ENCODE measurements at regions not wholly inside any gene's neighbourhood (a gene's known extent, or its start where the extent isn't known, plus 50 kb on each side); places are given as distances from the start of the nearest gene placed in this dataset.

DNA sequence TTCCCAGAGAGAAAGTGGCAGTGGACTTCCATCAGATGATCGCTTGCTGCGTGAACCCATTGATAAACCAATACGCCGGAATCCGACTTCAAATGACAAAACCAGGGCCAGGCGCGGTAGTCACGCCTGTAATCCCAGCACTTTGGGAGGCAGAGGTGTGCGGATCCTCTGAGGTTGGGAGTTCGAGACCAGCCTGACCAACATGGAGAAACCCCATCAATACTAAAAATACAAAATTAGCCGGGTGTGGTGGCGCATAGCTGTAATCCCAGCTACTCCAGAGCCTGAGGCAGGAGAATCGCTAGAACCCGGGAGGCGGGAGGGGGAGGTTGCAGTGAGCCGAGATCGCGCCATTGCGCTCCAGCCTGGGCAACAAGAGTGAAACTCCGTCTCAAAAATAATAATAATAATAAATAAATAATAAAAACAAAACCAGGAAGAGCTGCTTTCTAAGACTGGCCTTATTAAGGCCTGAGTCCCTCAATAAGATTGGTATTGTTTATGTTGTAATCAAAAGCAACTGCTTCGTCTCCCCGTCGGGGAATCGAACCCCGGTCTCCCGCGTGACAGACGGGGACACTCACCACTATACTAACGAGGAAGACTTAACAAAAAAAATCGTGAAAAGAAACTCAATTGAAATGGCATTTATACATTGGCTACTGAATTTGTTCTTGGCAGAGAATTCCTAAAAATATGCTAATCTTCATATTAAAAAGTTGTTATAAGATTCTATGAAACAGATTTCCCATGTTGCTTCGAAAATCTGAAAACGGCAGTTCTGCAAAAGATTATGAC is 110.2 kb upstream of the ZNF184 start:
- ATAC-seq (no peak), DNase-seq (no peak)
- H3K4me3 ChIP-seq: no peak overlapping the region
- intact Hi-C loops (cut with DNase I): no loop called here
- TF ChIP-seq, protein P1, sequence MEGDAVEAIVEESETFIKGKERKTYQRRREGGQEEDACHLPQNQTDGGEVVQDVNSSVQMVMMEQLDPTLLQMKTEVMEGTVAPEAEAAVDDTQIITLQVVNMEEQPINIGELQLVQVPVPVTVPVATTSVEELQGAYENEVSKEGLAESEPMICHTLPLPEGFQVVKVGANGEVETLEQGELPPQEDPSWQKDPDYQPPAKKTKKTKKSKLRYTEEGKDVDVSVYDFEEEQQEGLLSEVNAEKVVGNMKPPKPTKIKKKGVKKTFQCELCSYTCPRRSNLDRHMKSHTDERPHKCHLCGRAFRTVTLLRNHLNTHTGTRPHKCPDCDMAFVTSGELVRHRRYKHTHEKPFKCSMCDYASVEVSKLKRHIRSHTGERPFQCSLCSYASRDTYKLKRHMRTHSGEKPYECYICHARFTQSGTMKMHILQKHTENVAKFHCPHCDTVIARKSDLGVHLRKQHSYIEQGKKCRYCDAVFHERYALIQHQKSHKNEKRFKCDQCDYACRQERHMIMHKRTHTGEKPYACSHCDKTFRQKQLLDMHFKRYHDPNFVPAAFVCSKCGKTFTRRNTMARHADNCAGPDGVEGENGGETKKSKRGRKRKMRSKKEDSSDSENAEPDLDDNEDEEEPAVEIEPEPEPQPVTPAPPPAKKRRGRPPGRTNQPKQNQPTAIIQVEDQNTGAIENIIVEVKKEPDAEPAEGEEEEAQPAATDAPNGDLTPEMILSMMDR (IDR thresholded peaks at IDR 0.05): no peak
- H3K27ac ChIP-seq: no peak overlapping the region
- H3K9me3 ChIP-seq: no peaks in the 10 kb centered on the region
- peaks cover 75% of the 10 kb centered on the region for H3K27me3 ChIP-seq (ENCODE audit: low read depth)
- no peaks in the 10 kb centered on the region for H3K4me1 ChIP-seq
- H3K36me3 ChIP-seq: no peaks in the 10 kb centered on the region

DNA sequence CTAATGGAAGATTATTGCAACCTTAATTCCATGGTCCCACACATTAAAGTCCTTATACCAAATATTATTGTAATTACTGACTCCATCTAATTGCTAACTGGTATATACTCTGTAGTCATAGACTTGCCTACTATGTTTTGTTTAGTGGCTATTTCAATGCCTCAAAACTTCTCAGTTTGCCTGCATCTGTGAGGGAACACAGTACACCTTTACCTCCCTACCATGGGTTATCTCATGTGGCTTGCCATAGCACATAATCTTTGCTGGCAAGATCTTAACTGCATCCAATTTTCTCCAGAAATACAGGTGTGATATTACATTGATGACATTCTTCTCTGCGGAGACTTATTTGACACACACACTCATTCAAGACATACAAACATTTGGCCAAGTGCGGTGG is 107.1 kb upstream of the ZNF184 start:
- ATAC-seq: no peak
- TF ChIP-seq, protein P1 (IDR thresholded peaks at IDR 0.05): no peak

DNA sequence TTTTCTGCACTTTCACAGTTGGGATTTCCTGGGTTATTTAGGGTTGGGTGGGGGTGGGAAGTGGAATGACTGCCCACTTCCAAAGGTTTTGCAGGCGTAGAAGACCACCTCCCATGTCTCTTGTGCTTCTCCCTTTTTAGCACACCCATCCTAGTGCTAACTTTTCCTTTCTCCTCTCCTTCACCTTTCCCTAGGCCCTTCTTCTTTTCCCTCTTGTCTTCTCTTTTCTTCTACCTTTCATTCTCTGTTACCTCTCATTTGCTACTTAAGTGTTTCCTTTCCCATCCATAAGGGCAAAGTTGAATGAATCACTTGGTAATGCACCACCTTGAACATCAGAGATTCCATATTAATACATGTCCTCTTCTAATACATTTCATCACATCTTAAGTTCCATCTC is 105.0 kb upstream of the ZNF184 start:
- Histone ChIP-seq H3K9me3 (no peaks in the 10 kb centered on the region), H3K27me3 (ENCODE audit: low read depth) (peaks cover 45% of the 10 kb centered on the region), H3K4me3 (no peak overlapping the region), H3K4me1 (no peaks in the 10 kb centered on the region), H3K36me3 (no peaks in the 10 kb centered on the region), H3K27ac (no peak overlapping the region)
- DNase-seq (no peak), ATAC-seq (no peak)
- TF ChIP-seq, protein P1 (IDR thresholded peaks at IDR 0.05): no peak
- intact Hi-C loops (cut with DNase I): no loop called here

More for the DNA sequence above, 107.1 kb upstream of the ZNF184 start:
- Histone ChIP-seq H3K36me3 (no peaks in the 10 kb centered on the region), H3K4me1 (no peaks in the 10 kb centered on the region), H3K27me3 (ENCODE audit: low read depth) (peaks cover 59% of the 10 kb centered on the region), H3K9me3 (no peaks in the 10 kb centered on the region), H3K4me3 (no peak overlapping the region), H3K27ac (no peak overlapping the region)
- intact Hi-C loops (cut with DNase I): no loop called here
- DNase-seq: no peak

DNA sequence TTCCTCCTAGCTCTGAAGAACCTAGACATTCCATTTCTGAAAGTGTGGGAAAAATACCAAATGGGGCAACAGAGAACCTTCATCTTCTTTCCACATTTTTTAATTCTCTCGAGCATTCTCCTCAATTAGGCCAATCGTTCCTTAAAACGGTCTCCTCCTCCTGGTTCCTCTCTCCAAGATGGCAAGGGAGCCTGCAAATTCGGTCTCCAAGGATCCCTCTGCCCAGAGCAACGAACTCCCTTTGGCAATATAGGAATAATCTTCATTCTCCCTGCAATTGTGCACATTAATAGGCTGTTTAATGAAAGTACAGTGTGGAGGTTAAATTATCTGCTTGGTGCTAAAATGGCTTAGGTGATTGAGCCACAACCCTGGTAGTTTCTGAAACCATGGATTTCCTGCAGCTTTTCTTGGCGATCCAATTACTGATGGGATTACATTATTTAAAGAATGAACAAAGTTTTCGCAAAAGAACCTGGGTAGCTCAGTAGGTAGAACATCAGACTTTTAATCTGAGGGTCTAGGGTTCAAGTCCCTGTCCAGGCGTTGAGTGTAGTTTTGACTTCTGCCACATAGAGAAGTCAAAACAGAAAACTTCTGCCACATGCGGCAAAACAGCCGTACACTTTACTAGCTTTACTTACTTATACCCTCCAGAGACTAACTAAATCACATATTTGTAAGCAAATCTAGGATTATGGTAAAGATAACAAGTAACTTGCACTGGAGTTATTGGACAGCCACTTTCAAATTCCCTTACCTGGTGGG is 102.9 kb upstream of the ZNF184 start:
- no peaks in the 10 kb centered on the region for H3K4me1 ChIP-seq

DNA sequence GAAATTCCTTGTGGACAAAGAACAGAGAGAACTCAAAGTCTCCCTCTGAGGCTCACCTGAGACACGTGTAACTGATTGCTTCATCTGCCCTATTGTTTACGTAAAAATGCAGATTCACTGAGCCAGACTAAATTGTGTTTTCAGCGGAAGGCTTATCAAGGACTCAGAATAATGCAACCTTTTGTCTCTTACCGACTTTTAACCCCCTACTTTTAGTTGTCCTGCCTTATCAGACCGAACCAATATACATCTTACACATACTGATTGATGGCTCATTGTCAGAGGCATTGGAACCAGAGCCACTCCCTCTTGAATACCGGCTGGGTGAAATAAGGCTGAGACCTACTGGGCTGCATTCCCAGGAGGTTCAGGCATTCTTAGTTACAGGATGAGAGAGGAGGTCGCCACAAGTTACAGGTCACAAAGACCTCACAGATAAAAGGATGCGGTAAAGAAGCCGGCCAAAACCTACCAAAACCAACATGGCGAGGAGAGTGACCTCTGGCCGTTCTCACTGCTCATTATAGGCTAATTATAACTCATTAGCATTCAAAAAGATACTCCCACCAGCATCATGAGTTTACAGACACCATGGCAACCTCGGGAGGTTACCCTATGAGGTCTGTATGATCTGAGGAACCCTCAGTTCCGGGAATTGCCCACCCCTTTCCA is 95.5 kb upstream of the ZNF184 start:
- intact Hi-C loops (cut with DNase I): no loop called here
- ATAC-seq: no peak
- Histone ChIP-seq H3K27me3 (ENCODE audit: low read depth) (peaks cover 59% of the 10 kb centered on the region), H3K27ac (no peak overlapping the region), H3K9me3 (no peaks in the 10 kb centered on the region), H3K36me3 (no peaks in the 10 kb centered on the region), H3K4me3 (no peak overlapping the region), H3K4me1 (no peaks in the 10 kb centered on the region)
- DNase-seq: no peak
- TF ChIP-seq, protein P1 (IDR thresholded peaks at IDR 0.05): no peak

More for the DNA sequence above, 102.9 kb upstream of the ZNF184 start:
- TF ChIP-seq, protein P1 (IDR thresholded peaks at IDR 0.05): no peak
- ATAC-seq (no peak), DNase-seq (no peak)
- no peak overlapping the region for H3K4me3 ChIP-seq
- H3K27me3 ChIP-seq (ENCODE audit: low read depth): peaks cover 33% of the 10 kb centered on the region
- H3K36me3 ChIP-seq: no peaks in the 10 kb centered on the region
- no peaks in the 10 kb centered on the region for H3K9me3 ChIP-seq
- intact Hi-C loops (cut with DNase I): no loop called here
- H3K27ac ChIP-seq: no peak overlapping the region
